ENCODE measurements at regions not wholly inside any gene's neighbourhood (a gene's known extent, or its start where the extent isn't known, plus 50 kb on each side); places are given as distances from the start of the nearest gene placed in this dataset.

DNA sequence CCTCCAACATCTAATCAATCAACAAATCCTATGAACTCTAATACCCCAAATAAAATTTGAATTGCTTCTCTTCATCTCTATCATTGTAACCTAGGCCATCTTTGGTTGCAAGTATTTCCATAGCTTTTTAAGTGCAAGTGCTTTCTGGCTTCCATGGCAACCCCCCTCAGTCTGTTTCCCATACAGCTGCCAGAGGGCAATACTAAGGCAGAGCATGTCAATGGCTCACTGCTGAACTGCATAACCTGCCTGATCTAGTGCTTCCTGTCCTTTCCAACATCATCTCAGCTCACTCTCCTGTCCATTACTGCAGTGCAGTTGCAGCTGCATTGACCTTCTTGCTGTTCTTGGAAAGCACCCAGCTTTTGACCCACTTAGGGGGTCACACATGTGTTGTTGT lies 198.4 kb downstream of the WNT5A start:
- Histone ChIP-seq H3K4me3 (no peak overlapping the region), H3K4me1 (no peaks in the 10 kb centered on the region), H3K27me3 (no peaks in the 10 kb centered on the region), H3K36me3 (no peaks in the 10 kb centered on the region), H3K9me3 (no peaks in the 10 kb centered on the region), H3K27ac (no peak overlapping the region)
- TF ChIP-seq, protein P1, sequence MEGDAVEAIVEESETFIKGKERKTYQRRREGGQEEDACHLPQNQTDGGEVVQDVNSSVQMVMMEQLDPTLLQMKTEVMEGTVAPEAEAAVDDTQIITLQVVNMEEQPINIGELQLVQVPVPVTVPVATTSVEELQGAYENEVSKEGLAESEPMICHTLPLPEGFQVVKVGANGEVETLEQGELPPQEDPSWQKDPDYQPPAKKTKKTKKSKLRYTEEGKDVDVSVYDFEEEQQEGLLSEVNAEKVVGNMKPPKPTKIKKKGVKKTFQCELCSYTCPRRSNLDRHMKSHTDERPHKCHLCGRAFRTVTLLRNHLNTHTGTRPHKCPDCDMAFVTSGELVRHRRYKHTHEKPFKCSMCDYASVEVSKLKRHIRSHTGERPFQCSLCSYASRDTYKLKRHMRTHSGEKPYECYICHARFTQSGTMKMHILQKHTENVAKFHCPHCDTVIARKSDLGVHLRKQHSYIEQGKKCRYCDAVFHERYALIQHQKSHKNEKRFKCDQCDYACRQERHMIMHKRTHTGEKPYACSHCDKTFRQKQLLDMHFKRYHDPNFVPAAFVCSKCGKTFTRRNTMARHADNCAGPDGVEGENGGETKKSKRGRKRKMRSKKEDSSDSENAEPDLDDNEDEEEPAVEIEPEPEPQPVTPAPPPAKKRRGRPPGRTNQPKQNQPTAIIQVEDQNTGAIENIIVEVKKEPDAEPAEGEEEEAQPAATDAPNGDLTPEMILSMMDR (IDR thresholded peaks at IDR 0.05), result no peak
- no peak for DNase-seq
- intact Hi-C loops (cut with DNase I; ENCODE audit: low total_unique reads), result no loop called here

DNA sequence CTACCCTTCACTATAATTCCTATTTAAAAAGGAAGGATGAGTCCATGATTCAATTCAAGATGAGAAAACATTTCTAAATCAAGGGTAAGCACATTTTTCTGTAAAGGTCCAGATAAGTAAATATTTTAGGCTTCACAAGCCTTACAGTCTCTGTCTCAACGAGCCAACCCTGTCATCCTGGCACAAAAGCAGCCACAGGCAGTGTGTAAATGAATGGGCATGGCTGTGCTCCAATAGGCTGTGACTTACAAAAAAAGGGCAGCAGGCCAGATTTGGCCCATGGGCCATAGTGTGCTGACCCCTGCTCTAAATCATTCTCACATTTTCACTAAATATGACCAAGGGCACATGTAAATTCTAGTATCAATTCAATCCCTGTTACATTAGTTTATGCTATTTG lies 200.4 kb downstream of the WNT5A start:
- intact Hi-C loops (cut with DNase I; ENCODE audit: low total_unique reads), result no loop called here
- DNase-seq, result no peak
- H3K27me3 ChIP-seq, result no peaks in the 10 kb centered on the region
- TF ChIP-seq, protein P1 (IDR thresholded peaks at IDR 0.05), result no peak
- no peak overlapping the region for H3K4me3 ChIP-seq
- no peaks in the 10 kb centered on the region for H3K36me3 ChIP-seq
- no peaks in the 10 kb centered on the region for H3K9me3 ChIP-seq
- H3K27ac ChIP-seq, result no peak overlapping the region
- H3K4me1 ChIP-seq, result no peaks in the 10 kb centered on the region

DNA sequence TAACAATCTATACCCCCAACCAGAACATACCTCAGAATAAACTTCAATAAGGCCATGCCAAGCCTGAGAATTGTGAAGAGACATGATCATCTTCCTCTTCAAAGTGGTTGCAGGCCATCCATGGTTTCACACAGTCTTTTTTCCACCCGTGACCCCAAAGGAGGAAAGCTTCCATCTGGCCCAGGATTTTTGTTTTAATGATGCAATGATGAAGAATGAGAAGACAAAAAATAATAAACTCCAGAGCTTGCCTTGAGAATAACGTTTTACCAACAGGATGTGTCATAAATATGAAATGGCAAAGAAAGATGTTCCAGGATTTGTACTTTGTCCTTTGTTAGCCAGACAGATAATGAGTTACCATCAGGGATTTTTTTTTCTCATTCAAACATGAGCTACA lies 201.9 kb downstream of the WNT5A start:
- DNase-seq, result no peak
- H3K27me3 ChIP-seq, result no peaks in the 10 kb centered on the region
- intact Hi-C loops (cut with DNase I; ENCODE audit: low total_unique reads), result no loop called here
- H3K27ac ChIP-seq, result no peak overlapping the region
- TF ChIP-seq, protein P1 (IDR thresholded peaks at IDR 0.05), result no peak
- H3K36me3 ChIP-seq, result no peaks in the 10 kb centered on the region
- no peaks in the 10 kb centered on the region for H3K9me3 ChIP-seq
- no peaks in the 10 kb centered on the region for H3K4me1 ChIP-seq
- no peak overlapping the region for H3K4me3 ChIP-seq

DNA sequence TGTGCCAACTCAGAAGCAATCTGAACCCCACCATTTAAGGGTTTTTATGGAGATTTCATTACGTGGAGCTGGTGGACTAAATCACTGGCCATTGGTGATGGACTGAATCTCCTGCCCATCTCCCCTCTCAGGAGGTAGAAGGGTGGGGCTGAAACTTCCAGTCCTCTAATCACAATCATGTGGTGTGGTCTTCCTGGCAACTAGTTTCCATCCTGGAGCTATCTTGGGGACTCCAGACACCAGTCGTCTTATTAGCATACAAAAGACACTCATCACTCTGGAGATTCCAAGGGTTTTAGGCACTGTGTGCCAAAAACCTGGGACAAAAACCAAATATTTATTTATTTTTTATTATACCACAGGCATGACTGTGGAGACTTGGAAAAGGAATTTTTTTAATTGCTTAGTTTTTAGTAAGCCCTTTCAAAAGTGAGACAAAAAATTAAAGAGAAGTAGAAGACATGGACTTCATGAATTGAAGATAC lies 203.6 kb downstream of the WNT5A start:
- Histone ChIP-seq H3K4me3 (no peak overlapping the region), H3K9me3 (no peaks in the 10 kb centered on the region), H3K4me1 (no peaks in the 10 kb centered on the region), H3K27ac (no peak overlapping the region), H3K27me3 (no peaks in the 10 kb centered on the region), H3K36me3 (no peaks in the 10 kb centered on the region)
- no peak for DNase-seq
- intact Hi-C loops (cut with DNase I; ENCODE audit: low total_unique reads), result no loop called here
- TF ChIP-seq, protein P1 (IDR thresholded peaks at IDR 0.05), result no peak

DNA sequence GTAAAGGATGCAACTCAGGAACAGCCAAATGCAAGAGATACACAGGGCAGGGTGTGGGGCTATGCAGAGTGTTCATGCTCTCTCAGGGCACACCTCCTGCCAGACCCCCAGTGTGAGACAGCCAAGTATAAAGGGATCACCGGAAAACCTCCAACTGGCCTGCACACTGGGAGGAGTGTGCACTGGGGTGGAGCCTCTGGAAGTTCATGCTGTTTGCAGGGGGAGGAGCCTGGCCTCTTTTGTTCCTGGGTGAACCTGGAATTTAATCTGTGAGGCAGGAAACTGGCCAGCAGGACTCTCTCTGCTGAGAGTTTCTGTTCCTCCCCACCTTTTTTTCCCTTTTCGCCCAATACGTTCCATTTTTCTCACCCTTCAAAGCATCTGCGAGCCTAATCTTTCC lies 204.1 kb downstream of the WNT5A start:
- Histone ChIP-seq H3K9me3 (no peaks in the 10 kb centered on the region), H3K4me1 (no peaks in the 10 kb centered on the region), H3K27ac (no peak overlapping the region), H3K4me3 (no peak overlapping the region), H3K36me3 (no peaks in the 10 kb centered on the region), H3K27me3 (no peaks in the 10 kb centered on the region)
- intact Hi-C loops (cut with DNase I; ENCODE audit: low total_unique reads), result no loop called here
- TF ChIP-seq, protein P1 (IDR thresholded peaks at IDR 0.05), result no peak
- no peak for DNase-seq

DNA sequence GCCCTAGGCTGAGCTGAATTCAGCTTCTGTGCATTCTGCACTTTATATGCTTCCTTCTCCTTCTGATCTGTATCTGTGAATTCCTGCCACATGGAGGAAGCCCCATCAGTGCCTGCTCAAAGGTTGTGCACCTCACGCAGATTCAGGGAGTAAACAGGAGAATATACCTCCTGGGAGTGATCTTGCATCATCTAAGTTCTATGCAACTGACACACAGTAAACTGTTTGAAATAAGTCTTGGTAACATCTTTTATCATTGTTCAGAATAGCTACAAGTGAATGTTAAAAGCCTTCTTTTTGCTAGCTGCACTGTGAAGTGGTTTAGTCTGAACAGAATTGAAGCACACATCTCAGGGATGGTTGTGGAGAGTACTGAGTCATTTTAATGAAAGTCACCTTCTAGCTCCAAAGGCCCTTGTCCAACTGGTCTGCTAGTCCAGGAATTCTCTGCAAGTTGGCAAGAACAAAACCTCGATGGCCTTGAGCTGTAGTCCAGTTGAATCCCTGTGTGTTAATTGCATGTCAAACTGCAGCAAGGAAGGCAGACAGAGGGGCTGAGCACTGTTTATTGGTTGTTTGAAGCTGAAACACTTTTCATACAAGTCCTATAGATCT lies 215.0 kb downstream of the WNT5A start:
- no peak for DNase-seq
- intact Hi-C loops (cut with DNase I; ENCODE audit: low total_unique reads), result no loop called here
- Histone ChIP-seq H3K4me1 (no peaks in the 10 kb centered on the region), H3K36me3 (no peaks in the 10 kb centered on the region), H3K27ac (no peak overlapping the region), H3K27me3 (no peaks in the 10 kb centered on the region), H3K9me3 (no peaks in the 10 kb centered on the region), H3K4me3 (no peak overlapping the region)
- TF ChIP-seq, protein P1 (IDR thresholded peaks at IDR 0.05), result no peak
